ENCODE measurements at regions not wholly inside any gene's neighbourhood (a gene's known extent, or its start where the extent isn't known, plus 50 kb on each side); places are given as distances from the start of the nearest gene placed in this dataset.

- Histone ChIP-seq H3K4me3 (ENCODE audit: low read depth, low read length) (no peak overlapping the region), H3K9ac (ENCODE audit: low read depth, low read length) (no peak overlapping the region), H3K36me3 (ENCODE audit: control insufficient read depth, insufficient read depth, low read length) (no peaks in the 10 kb centered on the region), H3K9me3 (ENCODE audit: control insufficient read depth, insufficient read depth, low read length) (no peaks in the 10 kb centered on the region), H3K27ac (ENCODE audit: low read depth, low read length) (no peak overlapping the region), H3K4me1 (ENCODE audit: control insufficient read depth, insufficient read depth, low read length) (no peaks in the 10 kb centered on the region), H3K27me3 (ENCODE audit: control insufficient read depth, insufficient read depth, low read length) (no peaks in the 10 kb centered on the region; the same call in 1 of the 2 replicates)
Measured at GRCh38 chr11:29876192-29876591, 140.6 kb downstream of the KCNA4 start.

GRCh38 chr11:29847219-29847618 lies 169.6 kb downstream of the KCNA4 start:
- H3K27me3 ChIP-seq (ENCODE audit: control insufficient read depth, insufficient read depth, low read length): no peaks in the 10 kb centered on the region
- no peak overlapping the region for H3K27ac ChIP-seq (ENCODE audit: low read depth, low read length)
- H3K4me1 ChIP-seq (ENCODE audit: control insufficient read depth, insufficient read depth, low read length): no peaks in the 10 kb centered on the region
- H3K9ac ChIP-seq (ENCODE audit: low read depth, low read length): no peak overlapping the region
- H3K36me3 ChIP-seq (ENCODE audit: control insufficient read depth, insufficient read depth, low read length): no peaks in the 10 kb centered on the region
- H3K9me3 ChIP-seq (ENCODE audit: control insufficient read depth, insufficient read depth, low read length): no peaks in the 10 kb centered on the region
- H3K4me3 ChIP-seq (ENCODE audit: low read depth, low read length): no peak overlapping the region

GRCh38 chr11:29844701-29845379 lies 172.0 kb downstream of the KCNA4 start:
- H3K4me1 ChIP-seq (ENCODE audit: control insufficient read depth, insufficient read depth, low read length): no peaks in the 10 kb centered on the region
- no peaks in the 10 kb centered on the region for H3K9me3 ChIP-seq (ENCODE audit: control insufficient read depth, insufficient read depth, low read length)

GRCh38 chr11:29844031-29844430 lies 172.8 kb downstream of the KCNA4 start:
- no peak overlapping the region for H3K4me3 ChIP-seq (ENCODE audit: low read depth, low read length)
- H3K36me3 ChIP-seq (ENCODE audit: control insufficient read depth, insufficient read depth, low read length): no peaks in the 10 kb centered on the region
- no peak overlapping the region for H3K27ac ChIP-seq (ENCODE audit: low read depth, low read length)
- H3K27me3 ChIP-seq (ENCODE audit: control insufficient read depth, insufficient read depth, low read length): no peaks in the 10 kb centered on the region
- no peak overlapping the region for H3K9ac ChIP-seq (ENCODE audit: low read depth, low read length)
- no peaks in the 10 kb centered on the region for H3K9me3 ChIP-seq (ENCODE audit: control insufficient read depth, insufficient read depth, low read length)
- H3K4me1 ChIP-seq (ENCODE audit: control insufficient read depth, insufficient read depth, low read length): no peaks in the 10 kb centered on the region

More at GRCh38 chr11:29844701-29845379, 172.0 kb downstream of the KCNA4 start:
- Histone ChIP-seq H3K27ac (ENCODE audit: low read depth, low read length) (no peak overlapping the region), H3K4me3 (ENCODE audit: low read depth, low read length) (no peak overlapping the region), H3K36me3 (ENCODE audit: control insufficient read depth, insufficient read depth, low read length) (no peaks in the 10 kb centered on the region), H3K9ac (ENCODE audit: low read depth, low read length) (no peak overlapping the region), H3K27me3 (ENCODE audit: control insufficient read depth, insufficient read depth, low read length) (no peaks in the 10 kb centered on the region)

- Histone ChIP-seq H3K4me3 (ENCODE audit: low read depth, low read length) (no peak overlapping the region), H3K9ac (ENCODE audit: low read depth, low read length) (no peak overlapping the region), H3K9me3 (ENCODE audit: control insufficient read depth, insufficient read depth, low read length) (no peaks in the 10 kb centered on the region), H3K27me3 (ENCODE audit: control insufficient read depth, insufficient read depth, low read length) (no peaks in the 10 kb centered on the region), H3K27ac (ENCODE audit: low read depth, low read length) (no peak overlapping the region), H3K36me3 (ENCODE audit: control insufficient read depth, insufficient read depth, low read length) (no peaks in the 10 kb centered on the region), H3K4me1 (ENCODE audit: control insufficient read depth, insufficient read depth, low read length) (no peaks in the 10 kb centered on the region)
Measured at GRCh38 chr11:29842061-29842460, 174.8 kb downstream of the KCNA4 start.

GRCh38 chr11:29826878-29827277 lies 190.0 kb downstream of the KCNA4 start:
- no peak overlapping the region for H3K4me3 ChIP-seq (ENCODE audit: low read depth, low read length)
- H3K27me3 ChIP-seq (ENCODE audit: control insufficient read depth, insufficient read depth, low read length): no peaks in the 10 kb centered on the region
- H3K9ac ChIP-seq (ENCODE audit: low read depth, low read length): no peak overlapping the region
- peaks cover under 1% of the 10 kb centered on the region; the same call in 1 of the 2 replicates for H3K9me3 ChIP-seq (ENCODE audit: control insufficient read depth, insufficient read depth, low read length)
- no peaks in the 10 kb centered on the region for H3K4me1 ChIP-seq (ENCODE audit: control insufficient read depth, insufficient read depth, low read length)
- H3K36me3 ChIP-seq (ENCODE audit: control insufficient read depth, insufficient read depth, low read length): no peaks in the 10 kb centered on the region
- no peak overlapping the region for H3K27ac ChIP-seq (ENCODE audit: low read depth, low read length)

GRCh38 chr11:29816359-29816758 lies 200.5 kb downstream of the KCNA4 start:
- H3K9ac ChIP-seq (ENCODE audit: low read depth, low read length): no peak overlapping the region
- no peaks in the 10 kb centered on the region for H3K27me3 ChIP-seq (ENCODE audit: control insufficient read depth, insufficient read depth, low read length)
- no peaks in the 10 kb centered on the region for H3K36me3 ChIP-seq (ENCODE audit: control insufficient read depth, insufficient read depth, low read length)
- no peak overlapping the region for H3K4me3 ChIP-seq (ENCODE audit: low read depth, low read length)
- H3K9me3 ChIP-seq (ENCODE audit: control insufficient read depth, insufficient read depth, low read length): no peaks in the 10 kb centered on the region
- H3K27ac ChIP-seq (ENCODE audit: low read depth, low read length): no peak overlapping the region
- H3K4me1 ChIP-seq (ENCODE audit: control insufficient read depth, insufficient read depth, low read length): no peaks in the 10 kb centered on the region

- Histone ChIP-seq H3K27me3 (ENCODE audit: control insufficient read depth, insufficient read depth, low read length) (no peaks in the 10 kb centered on the region), H3K9ac (ENCODE audit: low read depth, low read length) (no peak overlapping the region), H3K4me1 (ENCODE audit: control insufficient read depth, insufficient read depth, low read length) (peaks cover 3% of the 10 kb centered on the region), H3K36me3 (ENCODE audit: control insufficient read depth, insufficient read depth, low read length) (no peaks in the 10 kb centered on the region), H3K27ac (ENCODE audit: low read depth, low read length) (no peak overlapping the region), H3K9me3 (ENCODE audit: control insufficient read depth, insufficient read depth, low read length) (no peaks in the 10 kb centered on the region), H3K4me3 (ENCODE audit: low read depth, low read length) (no peak overlapping the region)
Measured at GRCh38 chr11:29809121-29809520, 207.7 kb downstream of the KCNA4 start.

- Histone ChIP-seq H3K4me3 (ENCODE audit: low read depth, low read length) (no peak overlapping the region), H3K9ac (ENCODE audit: low read depth, low read length) (no peak overlapping the region), H3K27ac (ENCODE audit: low read depth, low read length) (no peak overlapping the region), H3K27me3 (ENCODE audit: control insufficient read depth, insufficient read depth, low read length) (no peaks in the 10 kb centered on the region), H3K4me1 (ENCODE audit: control insufficient read depth, insufficient read depth, low read length) (no peaks in the 10 kb centered on the region), H3K9me3 (ENCODE audit: control insufficient read depth, insufficient read depth, low read length) (no peaks in the 10 kb centered on the region), H3K36me3 (ENCODE audit: control insufficient read depth, insufficient read depth, low read length) (no peaks in the 10 kb centered on the region)
Measured at GRCh38 chr11:29802522-29802921, 214.3 kb downstream of the KCNA4 start.

GRCh38 chr11:29801561-29801960 lies 215.3 kb downstream of the KCNA4 start:
- no peak overlapping the region for H3K4me3 ChIP-seq (ENCODE audit: low read depth, low read length)
- no peaks in the 10 kb centered on the region for H3K9me3 ChIP-seq (ENCODE audit: control insufficient read depth, insufficient read depth, low read length)
- no peak overlapping the region for H3K9ac ChIP-seq (ENCODE audit: low read depth, low read length)
- no peak overlapping the region for H3K27ac ChIP-seq (ENCODE audit: low read depth, low read length)
- no peaks in the 10 kb centered on the region for H3K4me1 ChIP-seq (ENCODE audit: control insufficient read depth, insufficient read depth, low read length)
- H3K27me3 ChIP-seq (ENCODE audit: control insufficient read depth, insufficient read depth, low read length): no peaks in the 10 kb centered on the region
- H3K36me3 ChIP-seq (ENCODE audit: control insufficient read depth, insufficient read depth, low read length): no peaks in the 10 kb centered on the region

- Histone ChIP-seq H3K9ac (ENCODE audit: low read depth, low read length) (no peak overlapping the region), H3K27me3 (ENCODE audit: control insufficient read depth, insufficient read depth, low read length) (no peaks in the 10 kb centered on the region), H3K9me3 (ENCODE audit: control insufficient read depth, insufficient read depth, low read length) (no peaks in the 10 kb centered on the region), H3K4me1 (ENCODE audit: control insufficient read depth, insufficient read depth, low read length) (no peaks in the 10 kb centered on the region), H3K36me3 (ENCODE audit: control insufficient read depth, insufficient read depth, low read length) (no peaks in the 10 kb centered on the region), H3K27ac (ENCODE audit: low read depth, low read length) (no peak overlapping the region), H3K4me3 (ENCODE audit: low read depth, low read length) (no peak overlapping the region)
Measured at GRCh38 chr11:29786092-29786491, 230.7 kb downstream of the KCNA4 start.
